Urothelium cell line (cell line): ENCODE measurements at regions not wholly inside any gene's neighbourhood (a gene's known extent, or its start where the extent isn't known, plus 50 kb on each side); places are given as distances from the start of the nearest gene placed in this dataset.

Experiments
- DNase-seq: peaks from one replicate; pipeline ENCODE4 v3.0.0; 2011; ENCODE audit warnings: low spot score, mixed read lengths
- FAIRE-seq: peaks from 2 replicates; lab custom pipeline; 2011; peaks lifted over from hg19 to GRCh38; lab: Jason Lieb, UNC

- FAIRE-seq (no peak), DNase-seq (no peak)
These were observed 301.4 kb upstream of the STXBP5 start for GRCh38 chr6:146902846-146903245.

- DNase-seq = no peak
- FAIRE-seq = no peak
These were observed 300.8 kb upstream of the STXBP5 start for GRCh38 chr6:146903451-146903850.

GRCh38 chr6:146904596-146904995, 299.6 kb upstream of the STXBP5 start:
- DNase-seq = no peak

GRCh38 chr6:146905181-146905704, 299.0 kb upstream of the STXBP5 start:
- FAIRE-seq (no peak), DNase-seq (peak; percentile 36)

More at GRCh38 chr6:146904596-146904995, 299.6 kb upstream of the STXBP5 start:
- FAIRE-seq = no peak

GRCh38 chr6:146908786-146909185, 295.4 kb upstream of the STXBP5 start:
- no peak for FAIRE-seq
- DNase-seq = no peak

- FAIRE-seq = no peak
- DNase-seq = no peak
These were observed 294.8 kb upstream of the STXBP5 start for GRCh38 chr6:146909376-146909775.

GRCh38 chr6:146909886-146910285, 294.3 kb upstream of the STXBP5 start:
- FAIRE-seq (no peak), DNase-seq (no peak)

GRCh38 chr6:146910611-146911010, 293.6 kb upstream of the STXBP5 start:
- DNase-seq (no peak), FAIRE-seq (no peak)

GRCh38 chr6:146911635-146912215, 292.5 kb upstream of the STXBP5 start:
- FAIRE-seq (no peak), DNase-seq (no peak)

- FAIRE-seq (no peak), DNase-seq (no peak)
These were observed 291.2 kb upstream of the STXBP5 start for GRCh38 chr6:146912730-146913685.

GRCh38 chr6:146913842-146914488, 290.3 kb upstream of the STXBP5 start:
- FAIRE-seq (no peak), DNase-seq (peak; percentile 88)

GRCh38 chr6:146914489-146915483, 289.4 kb upstream of the STXBP5 start:
- FAIRE-seq (no peak), DNase-seq (peak; percentile 64)

- DNase-seq (peak; percentile 20), FAIRE-seq (no peak)
These were observed 288.5 kb upstream of the STXBP5 start for GRCh38 chr6:146915671-146916127.

GRCh38 chr6:146916435-146917025, 287.7 kb upstream of the STXBP5 start:
- FAIRE-seq = no peak

GRCh38 chr6:146917182-146917581, 287.0 kb upstream of the STXBP5 start:
- no peak for DNase-seq
- no peak for FAIRE-seq

More at GRCh38 chr6:146916435-146917025, 287.7 kb upstream of the STXBP5 start:
- DNase-seq = no peak

GRCh38 chr6:146917979-146918378, 286.2 kb upstream of the STXBP5 start:
- FAIRE-seq = no peak

GRCh38 chr6:146919017-146919416, 285.2 kb upstream of the STXBP5 start:
- FAIRE-seq = no peak

More at GRCh38 chr6:146917979-146918378, 286.2 kb upstream of the STXBP5 start:
- DNase-seq = no peak

GRCh38 chr6:146923205-146923833, 280.9 kb upstream of the STXBP5 start:
- FAIRE-seq (no peak), DNase-seq (no peak)

More at GRCh38 chr6:146919017-146919416, 285.2 kb upstream of the STXBP5 start:
- no peak for DNase-seq

GRCh38 chr6:146925846-146926245, 278.4 kb upstream of the STXBP5 start:
- FAIRE-seq = no peak

More at GRCh38 chr6:146925846-146926245, 278.4 kb upstream of the STXBP5 start:
- DNase-seq = no peak
